Testis (tissue), 2 donors: ENCODE measurements at regions not wholly inside any gene's neighbourhood (a gene's known extent, or its start where the extent isn't known, plus 50 kb on each side); places are given as distances from the start of the nearest gene placed in this dataset.

Experiments used
- DNase-seq: peaks from one replicate; pipeline ENCODE4 v3.0.0-alpha.2; 2019
- H3K27ac ChIP-seq, 2 donors: fragments of 200-600 bp; sonication (generic); one replicate each; pipeline ENCODE4 v1.5.1; 2019
- H3K27me3 ChIP-seq: fragments of 200-600 bp; sonication (generic); one replicate; pipeline ENCODE4 v1.5.1; 2019
- H3K36me3 ChIP-seq: fragments of 200-600 bp; sonication (generic); one replicate; pipeline ENCODE4 v1.5.1; 2017; ENCODE audit warnings: low read depth; ENCODE audit errors: missing control alignments
- H3K4me1 ChIP-seq: fragments of 200-600 bp; sonication (generic); one replicate; pipeline ENCODE4 v1.5.1; 2019
- H3K4me3 ChIP-seq, 2 donors: fragments of 200-600 bp; sonication (generic); one replicate each; pipeline ENCODE4 v1.5.1; 2017 to 2019
- H3K9me3 ChIP-seq: fragments of 200-600 bp; sonication (generic); one replicate; pipeline ENCODE4 v1.5.1; 2017
- POLR2A ChIP-seq: fragments of 450-650 bp; IDR thresholded peaks from one replicate; pipeline ENCODE4 v1.6.1; 2017; ENCODE audit warnings: antibody characterized with exemption, mild to moderate bottlenecking, moderate library complexity
- WGBS, 2 donors: methylation state at CpG; one replicate each; pipeline ENCODE4 v1.1.5; 2018; 5-methylcytosine and 5-hydroxymethylcytosine counted together
- intact Hi-C: fragments of 100-400 bp; cut with DNase I; formaldehyde crosslinking; loops from one replicate; pipeline ENCODE4 v1.15.1; 2023; ENCODE audit warnings: low total_unique reads
- TF ChIP-seq, protein P1 (sequence below), 3 experiments: fragments of 450-650 bp in 2 of 3; fragments of 200-600 bp in 1 of 3; sonication (generic) in 1 of 3; IDR thresholded peaks; one replicate each; pipeline ENCODE4 v1.5.1; 2016 to 2019; ENCODE audit warnings: antibody characterized with exemption in 3 of 3, mild to moderate bottlenecking in 2 of 3, moderate library complexity in 1 of 3

DNA sequence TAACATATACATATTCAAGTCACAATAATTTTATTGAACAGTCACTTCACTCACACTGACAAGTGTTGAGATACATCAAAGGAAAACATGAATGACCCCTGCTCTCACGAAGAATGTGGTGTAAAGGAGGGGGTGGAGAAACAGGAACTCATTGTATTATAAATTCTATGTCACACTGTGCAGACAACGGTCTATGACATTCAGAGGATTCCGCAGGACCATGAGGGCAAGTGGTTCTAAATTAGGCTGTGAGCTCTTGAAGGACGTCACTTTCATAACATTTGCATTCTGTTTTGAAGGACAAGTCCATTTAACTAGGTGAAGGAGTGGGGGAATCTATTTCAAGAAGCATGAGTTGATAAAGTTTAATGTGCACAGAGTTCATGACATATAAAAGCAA lies 415.2 kb upstream of the HS3ST1 start:
- TF ChIP-seq, protein P1, sequence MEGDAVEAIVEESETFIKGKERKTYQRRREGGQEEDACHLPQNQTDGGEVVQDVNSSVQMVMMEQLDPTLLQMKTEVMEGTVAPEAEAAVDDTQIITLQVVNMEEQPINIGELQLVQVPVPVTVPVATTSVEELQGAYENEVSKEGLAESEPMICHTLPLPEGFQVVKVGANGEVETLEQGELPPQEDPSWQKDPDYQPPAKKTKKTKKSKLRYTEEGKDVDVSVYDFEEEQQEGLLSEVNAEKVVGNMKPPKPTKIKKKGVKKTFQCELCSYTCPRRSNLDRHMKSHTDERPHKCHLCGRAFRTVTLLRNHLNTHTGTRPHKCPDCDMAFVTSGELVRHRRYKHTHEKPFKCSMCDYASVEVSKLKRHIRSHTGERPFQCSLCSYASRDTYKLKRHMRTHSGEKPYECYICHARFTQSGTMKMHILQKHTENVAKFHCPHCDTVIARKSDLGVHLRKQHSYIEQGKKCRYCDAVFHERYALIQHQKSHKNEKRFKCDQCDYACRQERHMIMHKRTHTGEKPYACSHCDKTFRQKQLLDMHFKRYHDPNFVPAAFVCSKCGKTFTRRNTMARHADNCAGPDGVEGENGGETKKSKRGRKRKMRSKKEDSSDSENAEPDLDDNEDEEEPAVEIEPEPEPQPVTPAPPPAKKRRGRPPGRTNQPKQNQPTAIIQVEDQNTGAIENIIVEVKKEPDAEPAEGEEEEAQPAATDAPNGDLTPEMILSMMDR (IDR thresholded peaks at IDR 0.05), result no peak
- no peak for TF ChIP-seq POLR2A
- no peak overlapping the region for H3K27ac ChIP-seq
- 59 to 64% methylated on average over 4 of the region's 4 CpGs for WGBS, 2 donors
- no peak overlapping the region for H3K4me3 ChIP-seq
- no peaks in the 10 kb centered on the region for H3K4me1 ChIP-seq
- no peaks in the 10 kb centered on the region for H3K9me3 ChIP-seq
- DNase-seq, result no peak
- H3K27me3 ChIP-seq, result no peaks in the 10 kb centered on the region
- intact Hi-C loops, result no loop called here
- no peaks in the 10 kb centered on the region for H3K36me3 ChIP-seq

- no peak overlapping the region for H3K4me3 ChIP-seq
- H3K27me3 ChIP-seq, result no peaks in the 10 kb centered on the region
- DNase-seq, result no peak
- no peaks in the 10 kb centered on the region for H3K4me1 ChIP-seq
- no peaks in the 10 kb centered on the region for H3K9me3 ChIP-seq
- no peak for TF ChIP-seq POLR2A
- TF ChIP-seq, protein P1 (IDR thresholded peaks at IDR 0.05), result no peak
- no peak overlapping the region for H3K27ac ChIP-seq
- H3K36me3 ChIP-seq, result no peaks in the 10 kb centered on the region
- intact Hi-C loops, result no loop called here
- 82 to 85% methylated on average over 1 of the region's 1 CpG for WGBS, 2 donors
Measured at GRCh38 chr4:11843340-11843739, 414.6 kb upstream of the HS3ST1 start.

DNA sequence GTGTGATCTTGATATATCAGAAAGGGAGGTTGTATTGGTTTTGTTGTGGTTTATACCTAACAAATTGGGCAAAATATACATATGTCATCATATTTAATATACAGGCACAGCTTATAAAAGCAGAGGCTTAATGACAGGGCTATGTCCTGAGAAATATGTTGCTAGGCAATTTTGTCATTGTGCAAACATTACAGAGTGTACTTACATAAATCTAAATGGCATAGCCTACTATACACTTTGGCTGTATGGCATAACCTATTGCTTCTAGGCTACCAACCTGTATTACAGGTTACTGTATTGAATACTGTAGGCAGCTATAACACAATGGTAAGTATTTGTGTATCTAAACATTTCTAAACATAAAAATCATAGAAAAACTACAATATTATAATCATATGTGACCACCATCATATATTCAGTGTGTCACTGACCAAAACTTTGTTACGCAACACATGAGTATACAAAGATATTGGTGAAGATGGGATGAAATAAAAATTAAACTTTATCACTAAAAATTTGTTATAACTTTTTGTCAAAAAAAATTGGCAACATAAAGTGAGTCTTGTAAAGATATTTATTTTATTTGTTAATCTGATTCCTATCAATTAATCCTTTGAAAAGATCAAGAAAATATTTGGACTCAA lies 414.0 kb upstream of the HS3ST1 start:
- Histone ChIP-seq H3K36me3 (no peaks in the 10 kb centered on the region), H3K9me3 (no peaks in the 10 kb centered on the region), H3K27ac (no peak overlapping the region), H3K4me1 (no peaks in the 10 kb centered on the region), H3K27me3 (no peaks in the 10 kb centered on the region), H3K4me3 (no peak overlapping the region)
- WGBS, 2 donors, result 92 to 100% methylated on average over 1 of the region's 1 CpG
- TF ChIP-seq, protein P1 (IDR thresholded peaks at IDR 0.05), result no peak
- no peak for TF ChIP-seq POLR2A
- DNase-seq, result no peak
- intact Hi-C loops, result no loop called here

DNA sequence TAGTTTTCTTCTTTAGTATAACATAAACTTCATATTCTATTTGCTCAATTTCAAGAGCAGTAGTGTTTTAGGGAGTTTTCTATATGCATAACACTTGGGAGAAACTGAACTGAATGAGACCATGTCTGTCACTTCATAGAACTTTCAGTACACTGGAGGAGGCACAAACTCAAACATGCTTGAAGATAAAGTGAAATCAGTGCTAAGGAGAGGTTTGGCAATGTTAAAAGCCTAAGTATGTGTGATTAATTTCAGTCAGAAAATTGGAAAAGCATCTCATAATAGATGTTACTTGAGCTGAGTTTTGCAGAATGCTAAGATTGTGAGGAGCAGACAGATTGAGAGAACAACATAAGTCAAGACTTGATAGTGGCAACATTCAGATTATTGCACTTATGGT lies 411.2 kb upstream of the HS3ST1 start:
- Histone ChIP-seq H3K4me3 (no peak overlapping the region), H3K9me3 (no peaks in the 10 kb centered on the region), H3K27me3 (no peaks in the 10 kb centered on the region), H3K36me3 (no peaks in the 10 kb centered on the region), H3K27ac (no peak overlapping the region), H3K4me1 (no peaks in the 10 kb centered on the region)
- DNase-seq, result no peak
- TF ChIP-seq, protein P1 (IDR thresholded peaks at IDR 0.05), result no peak
- TF ChIP-seq POLR2A, result no peak
- intact Hi-C loops, result no loop called here

GRCh38 chr4:11831739-11832138 lies 403.0 kb upstream of the HS3ST1 start:
- no peaks in the 10 kb centered on the region for H3K4me1 ChIP-seq
- DNase-seq, result no peak
- 49 to 57% methylated on average over 5 of the region's 5 CpGs for WGBS, 2 donors

More at GRCh38 chr4:11831739-11832138, 403.0 kb upstream of the HS3ST1 start:
- TF ChIP-seq, protein P1 (IDR thresholded peaks at IDR 0.05), result no peak
- no peak for TF ChIP-seq POLR2A
- Histone ChIP-seq H3K36me3 (no peaks in the 10 kb centered on the region), H3K27ac (no peak overlapping the region), H3K4me3 (no peak overlapping the region), H3K27me3 (no peaks in the 10 kb centered on the region), H3K9me3 (no peaks in the 10 kb centered on the region)
- intact Hi-C loops, result no loop called here
